HEK293T (cell line): ENCODE measurements at regions not wholly inside any gene's neighbourhood (a gene's known extent, or its start where the extent isn't known, plus 50 kb on each side); places are given as distances from the start of the nearest gene placed in this dataset.

Experiments used
- CTCF ChIA-PET: fragments of 350-600 bp; formaldehyde crosslinking; extraction: SDS; loops from one replicate; lab custom pipeline; 2021; ENCODE audit warnings: antibody characterized with exemption, inconsistent platforms; lab: Yijun Ruan, JAX
- POLR2A ChIA-PET: fragments of 350-600 bp; formaldehyde crosslinking; extraction: SDS; loops from one replicate; lab custom pipeline; 2020; ENCODE audit warnings: antibody characterized with exemption, inconsistent platforms; lab: Yijun Ruan, JAX
- DNase-seq: peaks from one replicate; pipeline ENCODE4 v3.0.0; 2012; ENCODE audit warnings: mixed read lengths; ENCODE audit errors: extremely low spot score
- ARNT ChIP-seq: fragments of 450-650 bp; IDR thresholded peaks from 2 replicates; pipeline ENCODE4 v1.6.1; 2017; ENCODE audit warnings: mild to moderate bottlenecking
- BHLHE40 ChIP-seq: fragments of 450-650 bp; IDR thresholded peaks from 2 replicates; pipeline ENCODE4 v1.6.1; 2016; ENCODE audit warnings: mild to moderate bottlenecking, moderate library complexity, borderline replicate concordance
- CTBP1 ChIP-seq: fragments of 450-650 bp; IDR thresholded peaks from 2 replicates; pipeline ENCODE4 v1.6.1; 2016; ENCODE audit warnings: borderline replicate concordance
- ELF4 ChIP-seq: fragments of 450-650 bp; IDR thresholded peaks from 2 replicates; pipeline ENCODE4 v1.6.1; 2017; ENCODE audit warnings: antibody characterized with exemption
- FOXA1 ChIP-seq: fragments of 450-650 bp; IDR thresholded peaks from 2 replicates; pipeline ENCODE4 v1.6.1; 2016; ENCODE audit warnings: mild to moderate bottlenecking
- FOXK2 ChIP-seq: fragments of 450-650 bp; IDR thresholded peaks from 2 replicates; pipeline ENCODE4 v1.6.1; 2016; ENCODE audit warnings: mild to moderate bottlenecking
- FOXM1 ChIP-seq: fragments of 450-650 bp; IDR thresholded peaks from 2 replicates; pipeline ENCODE4 v1.6.1; 2017; ENCODE audit warnings: mild to moderate bottlenecking, borderline replicate concordance
- HDGF ChIP-seq: fragments of 450-650 bp; IDR thresholded peaks from 2 replicates; pipeline ENCODE4 v1.6.1; 2017; ENCODE audit warnings: antibody characterized with exemption, borderline replicate concordance
- L3MBTL2 ChIP-seq: fragments of 450-650 bp; conservative IDR thresholded peaks from 2 replicates; pipeline ENCODE4 v1.6.1; 2016; ENCODE audit warnings: mild to moderate bottlenecking
- LEF1 ChIP-seq: fragments of 450-650 bp; IDR thresholded peaks from 2 replicates; pipeline ENCODE4 v1.6.1; 2017; ENCODE audit warnings: mild to moderate bottlenecking, borderline replicate concordance
- NFRKB ChIP-seq: fragments of 450-650 bp; IDR thresholded peaks from 2 replicates; pipeline ENCODE4 v1.6.1; 2016; ENCODE audit warnings: mild to moderate bottlenecking, moderate library complexity
- SP1 ChIP-seq: fragments of 450-650 bp; IDR thresholded peaks from 2 replicates; pipeline ENCODE4 v1.6.1; 2017
- SUZ12 ChIP-seq: fragments of 450-650 bp; IDR thresholded peaks from 2 replicates; pipeline ENCODE4 v1.6.1; 2016; ENCODE audit warnings: mild to moderate bottlenecking
- TARDBP ChIP-seq: fragments of 450-650 bp; IDR thresholded peaks from 2 replicates; pipeline ENCODE4 v1.6.1; 2016
- ZNF384 ChIP-seq: fragments of 450-650 bp; IDR thresholded peaks from 2 replicates; pipeline ENCODE4 v1.6.1; 2016
- TF ChIP-seq, protein P1 (sequence below): fragments of 450-650 bp; IDR thresholded peaks from 2 replicates; pipeline ENCODE4 v1.6.1; 2016

DNA sequence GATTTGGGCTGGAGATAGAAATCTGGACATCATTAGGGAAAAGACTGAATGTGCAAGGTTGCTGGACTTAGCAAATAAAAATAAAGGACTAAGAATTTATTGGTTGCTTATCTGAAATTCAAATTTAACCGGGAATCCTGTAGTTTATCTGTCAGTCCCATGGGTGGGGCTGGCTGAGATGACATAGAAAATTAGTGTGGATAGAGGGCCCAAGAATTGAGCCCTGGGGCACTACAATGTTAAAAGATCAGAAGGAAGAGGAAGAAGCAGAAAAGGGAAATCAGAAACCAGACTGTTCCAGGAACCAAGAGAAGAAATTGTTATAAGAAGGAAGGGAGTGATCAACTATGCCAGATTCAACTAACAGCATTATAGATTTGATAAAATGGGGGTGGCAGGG, 96.7 kb upstream of the CCDC196 start:
- ChIA-PET POLR2A (no interaction called here), CTCF (no interaction called here)
- DNase-seq: no peak
- no peak for TF ChIP-seq LEF1
- no peak for TF ChIP-seq CTBP1

DNA sequence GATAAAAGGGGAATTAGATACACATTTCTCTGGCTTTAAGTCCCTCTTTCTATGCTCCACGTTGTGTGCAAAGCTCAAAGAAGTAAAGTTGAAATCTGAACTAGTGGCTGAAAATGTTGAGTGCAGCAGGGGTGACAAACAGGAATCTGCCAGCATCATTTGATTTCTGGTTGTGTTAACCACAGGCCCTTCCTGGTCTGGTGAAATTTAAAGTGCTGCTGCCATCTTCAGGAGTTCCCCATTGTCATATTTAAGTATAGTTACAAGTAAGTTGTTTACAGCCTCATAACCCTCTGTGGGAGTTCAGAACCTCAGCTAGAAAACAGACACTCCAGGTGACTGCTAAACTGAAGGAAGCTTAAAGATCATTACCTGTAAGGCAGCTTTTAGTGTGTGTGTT, 90.9 kb upstream of the CCDC196 start:
- TF ChIP-seq NFRKB (no peak), LEF1 (no peak), SUZ12 (no peak), ELF4 (no peak), HDGF (no peak), SP1 (no peak), BHLHE40 (no peak), FOXA1 (no peak), FOXM1 (no peak), L3MBTL2 (no peak), ARNT (no peak)
- TF ChIP-seq, protein P1, sequence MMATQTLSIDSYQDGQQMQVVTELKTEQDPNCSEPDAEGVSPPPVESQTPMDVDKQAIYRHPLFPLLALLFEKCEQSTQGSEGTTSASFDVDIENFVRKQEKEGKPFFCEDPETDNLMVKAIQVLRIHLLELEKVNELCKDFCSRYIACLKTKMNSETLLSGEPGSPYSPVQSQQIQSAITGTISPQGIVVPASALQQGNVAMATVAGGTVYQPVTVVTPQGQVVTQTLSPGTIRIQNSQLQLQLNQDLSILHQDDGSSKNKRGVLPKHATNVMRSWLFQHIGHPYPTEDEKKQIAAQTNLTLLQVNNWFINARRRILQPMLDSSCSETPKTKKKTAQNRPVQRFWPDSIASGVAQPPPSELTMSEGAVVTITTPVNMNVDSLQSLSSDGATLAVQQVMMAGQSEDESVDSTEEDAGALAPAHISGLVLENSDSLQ: no peak
- DNase-seq: no peak
- POLR2A ChIA-PET: no interaction called here
- CTCF ChIA-PET: no interaction called here

GRCh38 chr14:66396164-66396563, 90.0 kb upstream of the CCDC196 start:
- ChIA-PET CTCF (no interaction called here), POLR2A (no interaction called here)
- TF ChIP-seq SP1: no peak
- TF ChIP-seq LEF1: no peak
- no peak for TF ChIP-seq CTBP1
- no peak for TF ChIP-seq ELF4
- no peak for TF ChIP-seq L3MBTL2
- TF ChIP-seq SUZ12: no peak
- TF ChIP-seq ARNT: no peak
- TF ChIP-seq HDGF: no peak
- TF ChIP-seq NFRKB: no peak
- TF ChIP-seq FOXM1: no peak
- no peak for TF ChIP-seq BHLHE40
- TF ChIP-seq TARDBP: no peak
- no peak for DNase-seq

DNA sequence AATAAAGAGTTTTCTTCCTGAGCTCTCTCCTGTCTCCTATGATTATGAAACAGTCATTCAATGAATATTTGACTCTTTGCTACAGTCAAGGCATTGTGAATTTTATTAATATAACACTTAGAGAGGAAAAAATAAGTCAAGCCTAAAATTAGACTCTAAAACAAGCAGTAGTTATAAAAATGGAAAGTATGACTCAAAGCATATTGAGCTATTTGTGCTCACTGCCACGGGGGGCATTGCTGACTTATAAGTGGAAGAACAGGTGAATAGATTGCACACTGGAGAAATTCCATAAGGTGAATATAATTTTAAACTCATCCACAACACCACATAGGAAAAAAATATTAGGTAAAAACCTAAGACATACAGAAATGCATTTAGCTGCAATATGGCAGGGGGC, 87.7 kb upstream of the CCDC196 start:
- DNase-seq: no peak
- POLR2A ChIA-PET: no interaction called here
- CTCF ChIA-PET: interaction anchor here (1.0 kb wide), 1 partner anchor 39 kb away, joined by 3 read pairs; no protein-coding TSS in a partner anchor
- TF ChIP-seq LEF1 (no peak), CTBP1 (no peak), BHLHE40 (no peak), L3MBTL2 (no peak), ARNT (no peak), FOXK2 (no peak)
- TF ChIP-seq, protein P1: no peak

- TF ChIP-seq, protein P1: no peak
- TF ChIP-seq SUZ12: no peak
- no peak for TF ChIP-seq BHLHE40
- no peak for TF ChIP-seq FOXA1
- TF ChIP-seq CTBP1: no peak
- no peak for TF ChIP-seq LEF1
- CTCF ChIA-PET: interaction anchor here (0.7 to 1.0 kb wide), 3 partner anchors 11 to 88 kb away, joined by 3 read pairs; no protein-coding TSS in a partner anchor
- no peak for DNase-seq
These were observed 84.6 kb upstream of the CCDC196 start for GRCh38 chr14:66401449-66402095.

DNA sequence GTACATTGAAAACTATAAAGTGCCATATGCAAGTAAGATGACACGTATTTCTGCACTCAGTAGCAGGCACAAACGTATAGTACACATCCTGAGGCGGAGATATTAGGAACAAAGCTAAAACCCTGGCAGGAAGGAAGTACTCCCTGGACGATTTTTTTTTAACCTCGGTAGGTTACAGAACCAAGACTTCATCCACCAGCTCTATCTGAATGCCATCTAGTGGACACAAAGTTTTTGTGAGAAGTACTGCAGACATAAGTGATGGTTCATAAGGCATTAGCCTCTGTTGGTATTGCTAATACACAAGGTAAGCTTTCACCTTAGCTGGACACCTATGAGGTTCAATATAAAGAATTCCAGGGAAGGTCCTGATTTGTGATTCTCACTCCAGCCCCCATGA, 83.0 kb upstream of the CCDC196 start:
- CTCF ChIA-PET: interaction anchor here (0.6 to 2.4 kb wide), 6 partner anchors 12 to 1103 kb away, joined by 3 to 13 read pairs (median 4); no protein-coding TSS in a partner anchor
- POLR2A ChIA-PET: no interaction called here
- peak; percentile 55 for TF ChIP-seq ZNF384
- TF ChIP-seq SP1: no peak
- peak; percentile 34 for DNase-seq

More at GRCh38 chr14:66401449-66402095, 84.6 kb upstream of the CCDC196 start:
- POLR2A ChIA-PET: no interaction called here

DNA sequence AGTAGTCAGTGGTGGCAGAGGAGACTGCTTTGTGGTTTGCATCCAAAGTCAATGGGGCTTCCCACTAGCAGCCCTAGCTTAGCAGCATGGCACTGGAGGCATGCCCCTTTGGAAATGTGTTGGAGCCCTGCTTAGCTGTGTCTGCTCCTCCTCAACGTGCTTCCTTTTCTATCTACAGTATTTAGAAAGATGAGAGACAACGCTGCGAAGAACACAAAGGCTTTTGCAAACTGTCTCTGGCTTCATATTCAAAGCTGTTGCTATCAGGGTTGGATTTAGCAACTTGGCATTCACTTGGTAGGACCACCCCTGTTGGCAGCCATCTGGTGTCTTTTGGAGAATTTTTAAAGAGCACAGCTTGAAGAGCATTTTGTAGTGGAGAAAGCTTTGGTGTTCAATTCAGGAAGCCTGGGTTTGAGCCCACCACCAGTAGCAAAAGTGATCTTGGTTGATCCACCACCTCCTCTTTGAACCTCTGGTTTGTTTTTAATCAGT, 82.1 kb upstream of the CCDC196 start:
- POLR2A ChIA-PET: no interaction called here
- TF ChIP-seq BHLHE40 (no peak), FOXK2 (no peak), ARNT (no peak), HDGF (no peak)
- DNase-seq: no peak
- CTCF ChIA-PET: interaction anchor here (0.6 to 2.4 kb wide), 3 partner anchors 13 to 420 kb away, joined by 3 to 13 read pairs (median 7); no protein-coding TSS in a partner anchor
